Fibroblast of mammary gland (primary cell): ENCODE measurements at regions not wholly inside any gene's neighbourhood (a gene's known extent, or its start where the extent isn't known, plus 50 kb on each side); places are given as distances from the start of the nearest gene placed in this dataset.

ENCODE experiments used
- DNase-seq: peaks from one replicate; pipeline ENCODE4 v3.0.0-alpha.2; 2010; ENCODE audit warnings: low read depth
- H3K4me3 ChIP-seq: 2 replicates; pipeline ENCODE4 v1.5.1; 2011; ENCODE audit warnings: low read depth, mild to moderate bottlenecking, low read length, moderate library complexity; ENCODE audit not compliant: control insufficient read depth
- CTCF ChIP-seq: conservative IDR thresholded peaks from 2 replicates; pipeline ENCODE4 v1.5.1; 2011; ENCODE audit warnings: low read depth, low read length, inconsistent platforms; ENCODE audit not compliant: control insufficient read depth, insufficient read depth

- DNase-seq: no peak
- no peak for TF ChIP-seq CTCF
- no peak overlapping the region for H3K4me3 ChIP-seq
These were observed 432.6 kb upstream of the KLF6 start for GRCh38 chr10:4217653-4218052.

- no peak for DNase-seq
- TF ChIP-seq CTCF: no peak
- no peak overlapping the region for H3K4me3 ChIP-seq
These were observed 432.2 kb upstream of the KLF6 start for GRCh38 chr10:4217187-4217586.

- no peak for DNase-seq
- no peak overlapping the region for H3K4me3 ChIP-seq
- no peak for TF ChIP-seq CTCF
These were observed 431.7 kb upstream of the KLF6 start for GRCh38 chr10:4216726-4217125.

- DNase-seq: no peak
- H3K4me3 ChIP-seq: no peak overlapping the region
- TF ChIP-seq CTCF: no peak
These were observed 431.1 kb upstream of the KLF6 start for GRCh38 chr10:4215963-4216575.

GRCh38 chr10:4215485-4215884, 430.5 kb upstream of the KLF6 start:
- peak; percentile 37 for DNase-seq
- H3K4me3 ChIP-seq: no peak overlapping the region
- TF ChIP-seq CTCF: no peak

- DNase-seq: no peak
- no peak overlapping the region for H3K4me3 ChIP-seq
- no peak for TF ChIP-seq CTCF
These were observed 429.9 kb upstream of the KLF6 start for GRCh38 chr10:4214908-4215307.

GRCh38 chr10:4213441-4213840, 428.4 kb upstream of the KLF6 start:
- H3K4me3 ChIP-seq: no peak overlapping the region
- DNase-seq: peak; percentile 57
- no peak for TF ChIP-seq CTCF
